ENCODE measurements at regions not wholly inside any gene's neighbourhood (a gene's known extent, or its start where the extent isn't known, plus 50 kb on each side); places are given as distances from the start of the nearest gene placed in this dataset.

- no peak for TF ChIP-seq CTCF (IDR thresholded peaks at IDR 0.05)
- TF ChIP-seq POLR2A (IDR thresholded peaks at IDR 0.05), result no peak
These were observed 145.7 kb upstream of the FERD3L start for GRCh38 chr7:19290968-19291367.
